K562 (cell line): ENCODE measurements at regions not wholly inside any gene's neighbourhood (a gene's known extent, or its start where the extent isn't known, plus 50 kb on each side); places are given as distances from the start of the nearest gene placed in this dataset.

Experiments
- ATAC-seq: fragments of 200-7000 bp; cut with Tn5 transposase; 3 replicates; pipeline ENCODE4 v1.9.1; 2020; ENCODE audit warnings: moderate library complexity
- BruUV-seq: library from RNA; stranded (reverse); fragments of 400-500 nt; replicated peaks from 2 replicates; lab custom pipeline; 2021; lab: Mats Ljungman, UMichigan
- CTCF ChIA-PET: fragments of 300-600 bp; formaldehyde crosslinking; extraction: SDS; loops from one replicate; lab custom pipeline; 2021; ENCODE audit warnings: low intra/inter-chr PET ratio; lab: Yijun Ruan, JAX
- POLR2A ChIA-PET: fragments of 300-600, 350-650 bp; sonication (Branson Sonifier 250); formaldehyde crosslinking; extraction: SDS; loops from one replicate; lab custom pipeline; 2021; ENCODE audit warnings: antibody characterized with exemption, inconsistent platforms; lab: Yijun Ruan, JAX
- DNase-seq, 4 experiments: peaks; one replicate each; pipeline versions ENCODE4 v3.0.0 to v3.0.0-alpha.2; 2011 to 2018; ENCODE audit warnings: low spot score in 3 of 4, mixed read lengths in 3 of 4; ENCODE audit errors: extremely low read depth in 1 of 4
- FAIRE-seq: peaks from 2 replicates; lab custom pipeline; 2011; peaks lifted over from hg19 to GRCh38; lab: Jason Lieb, UNC
- H2AFZ ChIP-seq: 2 replicates; pipeline ENCODE4 v1.6.0; 2011; ENCODE audit warnings: low read depth, low read length, control low read depth, inconsistent platforms
- H3K27ac ChIP-seq: fragments of 200-600 bp; 3 replicates; pipeline ENCODE4 v1.8.0; 2011; ENCODE audit warnings: low read depth, mild to moderate bottlenecking, control low read depth, inconsistent platforms, low read length, moderate library complexity, mixed read lengths; ENCODE audit errors: extremely low read depth
- H3K27me3 ChIP-seq, 2 experiments: fragments of 300-600 bp in 1 of 2; 2 replicates in 1 of 2; 3 replicates in 1 of 2; pipeline versions ENCODE4 v1.6.0 to v1.8.0; 2011; ENCODE audit warnings: inconsistent platforms in 2 of 2, low read length in 2 of 2, mild to moderate bottlenecking in 1 of 2, mixed read lengths in 1 of 2, moderate library complexity in 1 of 2; ENCODE audit not compliant: control insufficient read depth in 2 of 2, insufficient read depth in 2 of 2
- H3K36me3 ChIP-seq: fragments of 300-600 bp; 3 replicates; pipeline ENCODE4 v1.8.0; 2011; ENCODE audit warnings: mild to moderate bottlenecking, low read length, inconsistent platforms; ENCODE audit not compliant: control insufficient read depth, insufficient read depth
- H3K4me1 ChIP-seq, 2 experiments: fragments of 200-600 bp in 1 of 2; replicated peaks in 1 of 2; 2 replicates in 1 of 2; 3 replicates in 1 of 2; pipeline versions ENCODE4 v1.5.1 to v1.8.0; 2011; ENCODE audit warnings: inconsistent platforms in 2 of 2, low read length in 2 of 2, mild to moderate bottlenecking in 1 of 2, mixed read lengths in 1 of 2, moderate library complexity in 1 of 2; ENCODE audit not compliant: control insufficient read depth in 2 of 2, insufficient read depth in 2 of 2
- H3K4me2 ChIP-seq: 2 replicates; pipeline ENCODE4 v1.6.1; 2011; ENCODE audit warnings: low read length, control low read depth, inconsistent platforms, mixed read lengths; ENCODE audit not compliant: insufficient read depth
- H3K4me3 ChIP-seq: fragments of 200-600 bp; sonication (generic), shearing (Covaris generic); 2 replicates; pipeline ENCODE4 v1.5.1; 2016; ENCODE audit warnings: control low read depth, inconsistent platforms
- H3K79me2 ChIP-seq: fragments of 200-600 bp; 3 replicates; pipeline ENCODE4 v1.8.0; 2011; ENCODE audit warnings: low read length, inconsistent platforms; ENCODE audit not compliant: control insufficient read depth, insufficient read depth
- H3K9ac ChIP-seq, 2 experiments: 2 replicates each; pipeline versions ENCODE4 v1.6.0 to v1.6.1; 2011; ENCODE audit warnings: low read depth in 2 of 2, low read length in 2 of 2, control low read depth in 1 of 2, inconsistent platforms in 1 of 2, mild to moderate bottlenecking in 1 of 2, mixed read lengths in 1 of 2; ENCODE audit not compliant: insufficient read depth in 1 of 2
- H3K9me1 ChIP-seq: one replicate; pipeline ENCODE4 v1.6.0; 2011; ENCODE audit warnings: inconsistent platforms, mild to moderate bottlenecking, low read length, moderate library complexity; ENCODE audit not compliant: control insufficient read depth, insufficient read depth
- H3K9me3 ChIP-seq: replicated peaks from 2 replicates; pipeline ENCODE4 v1.5.1; 2011; ENCODE audit warnings: low read depth, low read length, inconsistent platforms; ENCODE audit not compliant: control insufficient read depth, insufficient read depth
- H4K20me1 ChIP-seq: replicated peaks from 2 replicates; pipeline ENCODE4 v1.6.1; 2011; ENCODE audit warnings: low read length, inconsistent platforms, mixed read lengths; ENCODE audit not compliant: control insufficient read depth, insufficient read depth
- HSF4 ChIP-seq: fragments of 250-450 bp; sonication (Bioruptor Pico); IDR thresholded peaks from 2 replicates; pipeline ENCODE4 v2.1.2; 2022; ENCODE audit warnings: mild to moderate bottlenecking, moderate library complexity, borderline replicate concordance
- KAT7 ChIP-seq: sonication (generic); formaldehyde crosslinking; IDR thresholded peaks from 2 replicates; pipeline ENCODE4 v1.8.0; 2022; ENCODE audit warnings: missing genetic modification reagents, mild to moderate bottlenecking, borderline replicate concordance
- RHOXF2B ChIP-seq: fragments of 250-450 bp; sonication (Bioruptor Pico); conservative IDR thresholded peaks from 2 replicates; pipeline ENCODE4 v1.5.1; 2021
- SREBF2 ChIP-seq: sonication (generic); formaldehyde crosslinking; IDR thresholded peaks from 2 replicates; pipeline ENCODE4 v1.4.0; 2020; ENCODE audit warnings: mild to moderate bottlenecking, missing genetic modification reagents
- SUPT5H ChIP-seq: fragments of 450-650 bp; IDR thresholded peaks from 2 replicates; pipeline ENCODE4 v1.6.1; 2016
- XRCC4 ChIP-seq: IDR thresholded peaks from one replicate; pipeline ENCODE4 v1.6.1; 2011; ENCODE audit not compliant: insufficient read depth, insufficient read length; ENCODE audit errors: extremely low read depth
- ZC3H8 ChIP-seq: fragments of 450-650 bp; IDR thresholded peaks from 2 replicates; pipeline ENCODE4 v1.6.1; 2017
- ZNF24 ChIP-seq: fragments of 450-650 bp; IDR thresholded peaks from 2 replicates; pipeline ENCODE4 v1.6.1; 2016
- ZNF444 ChIP-seq: fragments of 250-450 bp; sonication (Bioruptor Pico); IDR thresholded peaks from 2 replicates; pipeline ENCODE4 v1.4.0; 2020; ENCODE audit warnings: mild to moderate bottlenecking, moderate library complexity
- ZSCAN29 ChIP-seq: fragments of 450-650 bp; IDR thresholded peaks from 2 replicates; pipeline ENCODE4 v1.6.1; 2017
- WGBS: fragments of 100-300 bp; shearing (Covaris generic); methylation state at CpG from one replicate; pipeline ENCODE4 v1.1.6; 2016; ENCODE audit warnings: low coverage, mixed read lengths; ENCODE audit not compliant: insufficient coverage; ENCODE audit errors: missing lambda C conversion rate; 5-methylcytosine and 5-hydroxymethylcytosine counted together
- in situ Hi-C: fragments of 300-500 bp; cut with MboI; formaldehyde crosslinking; loops from 4 replicates; pipeline ENCODE4 v1.15.0; 2018; ENCODE audit warnings: inconsistent platforms, mixed read lengths
- intact Hi-C: fragments of 100-400 bp; cut with micrococcal nuclease; formaldehyde crosslinking; loops from 2 replicates; pipeline ENCODE4 v1.14.2; 2022
- TF ChIP-seq, protein P1 (sequence below): fragments of 250-450 bp; sonication (Bioruptor Pico); IDR thresholded peaks from 2 replicates; pipeline ENCODE4 v1.4.0; 2020; ENCODE audit warnings: mild to moderate bottlenecking, moderate library complexity
- TF ChIP-seq, protein P2 (sequence below): IDR thresholded peaks from 2 replicates; pipeline ENCODE4 v1.6.1; 2011; ENCODE audit not compliant: insufficient read length; ENCODE audit errors: extremely low read depth
- TF ChIP-seq, protein P3 (sequence below): fragments of 450-650 bp; IDR thresholded peaks from 2 replicates; pipeline ENCODE4 v1.6.1; 2017; ENCODE audit warnings: mild to moderate bottlenecking, moderate library complexity

DNA sequence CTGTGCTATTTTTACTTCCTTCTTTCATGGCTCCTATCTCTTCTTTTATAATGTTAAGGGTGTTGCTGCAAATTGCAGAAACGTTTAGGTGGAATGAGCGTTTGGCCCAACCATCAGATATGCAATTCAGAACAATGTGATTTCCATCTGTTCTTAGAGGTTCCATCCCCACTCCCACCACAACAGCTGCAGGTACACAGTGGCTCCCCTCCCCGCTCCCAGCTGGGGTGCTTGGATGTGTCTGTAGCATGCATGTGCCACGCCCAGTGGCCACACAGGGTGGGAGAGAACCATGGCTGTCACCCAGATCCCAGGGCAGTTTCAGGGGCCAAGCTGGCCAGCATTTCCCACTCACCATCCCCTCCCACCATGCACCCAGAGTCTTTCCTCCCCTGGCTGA lies 62.2 kb downstream of the ACTL7B start:
- ATAC-seq (no peak), DNase-seq (no peak), FAIRE-seq (no peak)
- H3K27me3 ChIP-seq: no peaks in the 10 kb centered on the region
- WGBS: 0% methylated on average over 4 of the region's 4 CpGs
- no peak overlapping the region for H3K4me2 ChIP-seq
- CTCF ChIA-PET: no interaction called here
- H3K9me1 ChIP-seq: no peaks in the 10 kb centered on the region
- no peaks in the 10 kb centered on the region for H4K20me1 ChIP-seq
- no peak overlapping the region for H3K9ac ChIP-seq
- H3K4me3 ChIP-seq: no peak overlapping the region
- no peaks in the 10 kb centered on the region for H3K79me2 ChIP-seq
- in situ Hi-C loops: no loop called here
- no peak overlapping the region for H3K27ac ChIP-seq
- intact Hi-C loops: no loop called here
- H3K9me3 ChIP-seq: no peaks in the 10 kb centered on the region
- POLR2A ChIA-PET: no interaction called here
- no TSS peak for BruUV-seq
- H3K4me1 ChIP-seq: no peaks in the 10 kb centered on the region
- TF ChIP-seq SUPT5H: no peak
- no peak for TF ChIP-seq ZC3H8
- TF ChIP-seq, protein P1, sequence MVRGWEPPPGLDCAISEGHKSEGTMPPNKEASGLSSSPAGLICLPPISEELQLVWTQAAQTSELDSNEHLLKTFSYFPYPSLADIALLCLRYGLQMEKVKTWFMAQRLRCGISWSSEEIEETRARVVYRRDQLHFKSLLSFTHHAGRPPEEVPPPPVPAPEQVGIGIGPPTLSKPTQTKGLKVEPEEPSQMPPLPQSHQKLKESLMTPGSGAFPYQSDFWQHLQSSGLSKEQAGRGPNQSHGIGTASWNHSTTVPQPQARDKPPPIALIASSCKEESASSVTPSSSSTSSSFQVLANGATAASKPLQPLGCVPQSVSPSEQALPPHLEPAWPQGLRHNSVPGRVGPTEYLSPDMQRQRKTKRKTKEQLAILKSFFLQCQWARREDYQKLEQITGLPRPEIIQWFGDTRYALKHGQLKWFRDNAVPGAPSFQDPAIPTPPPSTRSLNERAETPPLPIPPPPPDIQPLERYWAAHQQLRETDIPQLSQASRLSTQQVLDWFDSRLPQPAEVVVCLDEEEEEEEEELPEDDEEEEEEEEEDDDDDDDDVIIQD: no peak
- TF ChIP-seq XRCC4: no peak
- TF ChIP-seq ZNF444: no peak
- no peak for TF ChIP-seq HSF4 (CRISPR knock-in tag)
- TF ChIP-seq RHOXF2B: no peak
- TF ChIP-seq, protein P2, sequence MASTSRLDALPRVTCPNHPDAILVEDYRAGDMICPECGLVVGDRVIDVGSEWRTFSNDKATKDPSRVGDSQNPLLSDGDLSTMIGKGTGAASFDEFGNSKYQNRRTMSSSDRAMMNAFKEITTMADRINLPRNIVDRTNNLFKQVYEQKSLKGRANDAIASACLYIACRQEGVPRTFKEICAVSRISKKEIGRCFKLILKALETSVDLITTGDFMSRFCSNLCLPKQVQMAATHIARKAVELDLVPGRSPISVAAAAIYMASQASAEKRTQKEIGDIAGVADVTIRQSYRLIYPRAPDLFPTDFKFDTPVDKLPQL: no peak
- TF ChIP-seq, protein P3, sequence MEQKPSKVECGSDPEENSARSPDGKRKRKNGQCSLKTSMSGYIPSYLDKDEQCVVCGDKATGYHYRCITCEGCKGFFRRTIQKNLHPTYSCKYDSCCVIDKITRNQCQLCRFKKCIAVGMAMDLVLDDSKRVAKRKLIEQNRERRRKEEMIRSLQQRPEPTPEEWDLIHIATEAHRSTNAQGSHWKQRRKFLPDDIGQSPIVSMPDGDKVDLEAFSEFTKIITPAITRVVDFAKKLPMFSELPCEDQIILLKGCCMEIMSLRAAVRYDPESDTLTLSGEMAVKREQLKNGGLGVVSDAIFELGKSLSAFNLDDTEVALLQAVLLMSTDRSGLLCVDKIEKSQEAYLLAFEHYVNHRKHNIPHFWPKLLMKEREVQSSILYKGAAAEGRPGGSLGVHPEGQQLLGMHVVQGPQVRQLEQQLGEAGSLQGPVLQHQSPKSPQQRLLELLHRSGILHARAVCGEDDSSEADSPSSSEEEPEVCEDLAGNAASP: no peak
- TF ChIP-seq SREBF2: no peak
- no peak for TF ChIP-seq ZNF24
- no peak for TF ChIP-seq KAT7 (CRISPR knock-in tag)
- TF ChIP-seq ZSCAN29: no peak
- no peak overlapping the region for H2AFZ ChIP-seq
- no peaks in the 10 kb centered on the region for H3K36me3 ChIP-seq
